CD4-positive, alpha-beta T cell treated with Interleukin-10 for 1 hour (primary cell): ENCODE measurements at regions not wholly inside any gene's neighbourhood (a gene's known extent, or its start where the extent isn't known, plus 50 kb on each side); places are given as distances from the start of the nearest gene placed in this dataset.
"Not testable (repeated sequence)": the region's sequence is repeated elsewhere in the genome, so short reads cannot be mapped to it uniquely, and the experiment has no call there.

Experiments used
- DNase-seq: peaks from one replicate; pipeline ENCODE4 v3.0.0-alpha.2; 2020

- no peak for DNase-seq
These were observed 279.2 kb upstream of the DUSP10 start for GRCh38 chr1:222021129-222021528.

GRCh38 chr1:222020553-222020952 is 278.7 kb upstream of the DUSP10 start:
- no peak for DNase-seq

GRCh38 chr1:222019029-222019428 is 277.1 kb upstream of the DUSP10 start:
- DNase-seq = no peak

GRCh38 chr1:222018041-222018440 is 276.2 kb upstream of the DUSP10 start:
- DNase-seq = no peak

GRCh38 chr1:222015686-222016085 is 273.8 kb upstream of the DUSP10 start:
- no peak for DNase-seq

GRCh38 chr1:222014001-222014400 is 272.1 kb upstream of the DUSP10 start:
- no peak for DNase-seq

GRCh38 chr1:222012816-222013215 is 270.9 kb upstream of the DUSP10 start:
- no peak for DNase-seq

- no peak for DNase-seq
These were observed 268.4 kb upstream of the DUSP10 start for GRCh38 chr1:222010306-222010705.

GRCh38 chr1:222009105-222009730 is 267.3 kb upstream of the DUSP10 start:
- DNase-seq = peak; percentile 43

- no peak for DNase-seq
These were observed 264.8 kb upstream of the DUSP10 start for GRCh38 chr1:222006715-222007114.

- DNase-seq = no peak
These were observed 262.9 kb upstream of the DUSP10 start for GRCh38 chr1:222004784-222005183.

- no peak for DNase-seq
These were observed 262.1 kb upstream of the DUSP10 start for GRCh38 chr1:222004034-222004433.

- DNase-seq = no peak
These were observed 260.6 kb upstream of the DUSP10 start for GRCh38 chr1:222002503-222002902.

- DNase-seq = no peak
These were observed 258.2 kb upstream of the DUSP10 start for GRCh38 chr1:222000131-222000530.

GRCh38 chr1:221998781-221999180 is 256.9 kb upstream of the DUSP10 start:
- no peak for DNase-seq

GRCh38 chr1:221998186-221998612 is 256.3 kb upstream of the DUSP10 start:
- DNase-seq = no peak

GRCh38 chr1:221997012-221997411 is 255.1 kb upstream of the DUSP10 start:
- DNase-seq = not testable (repeated sequence)

GRCh38 chr1:221994939-221995338 is 253.1 kb upstream of the DUSP10 start:
- DNase-seq = no peak

- DNase-seq = no peak
These were observed 252.4 kb upstream of the DUSP10 start for GRCh38 chr1:221994274-221994698.

- no peak for DNase-seq
These were observed 251.6 kb upstream of the DUSP10 start for GRCh38 chr1:221993444-221993948.

- DNase-seq = no peak
These were observed 250.5 kb upstream of the DUSP10 start for GRCh38 chr1:221992427-221992826.

- DNase-seq = no peak
These were observed 249.3 kb upstream of the DUSP10 start for GRCh38 chr1:221991221-221991620.

GRCh38 chr1:221989741-221990140 is 247.9 kb upstream of the DUSP10 start:
- no peak for DNase-seq

- no peak for DNase-seq
These were observed 246.9 kb upstream of the DUSP10 start for GRCh38 chr1:221988829-221989228.

- DNase-seq = no peak
These were observed 246.1 kb upstream of the DUSP10 start for GRCh38 chr1:221987860-221988520.
